Right ventricle myocardium inferior (tissue), 1 donor: ENCODE measurements at regions not wholly inside any gene's neighbourhood (a gene's known extent, or its start where the extent isn't known, plus 50 kb on each side); places are given as distances from the start of the nearest gene placed in this dataset.

Source experiments
- ATAC-seq: fragments of 200-7000 bp; cut with Tn5 transposase; one replicate; pipeline ENCODE4 v1.9.1; 2020; ENCODE audit warnings: mild to moderate bottlenecking, moderate library complexity
- DNase-seq: peaks from one replicate; pipeline ENCODE4 v3.0.0; 2021; ENCODE audit errors: missing footprints
- intact Hi-C: fragments of 100-400 bp; cut with DNase I; formaldehyde crosslinking; loops from one replicate; pipeline ENCODE4 v1.11.0; 2022
- donor health status: DM: no; HTN: yes; CAD: no; lungs with severe emphysema.

GRCh38 chr2:207253666-207254345, 88.1 kb upstream of the KLF7 start:
- intact Hi-C loops: no loop called here
- no peak for ATAC-seq
- DNase-seq: no peak

- no peak for DNase-seq
- intact Hi-C loops: no loop called here
- ATAC-seq: no peak
Measured at GRCh38 chr2:207254591-207255464, 89.1 kb upstream of the KLF7 start.

- intact Hi-C loops: no loop called here
- no peak for DNase-seq
- ATAC-seq: no peak
Measured at GRCh38 chr2:207255565-207256470, 90.1 kb upstream of the KLF7 start.

GRCh38 chr2:207256476-207257207, 90.9 kb upstream of the KLF7 start:
- ATAC-seq (no peak), DNase-seq (no peak)
- intact Hi-C loops: no loop called here

GRCh38 chr2:207257251-207258250, 91.8 kb upstream of the KLF7 start:
- ATAC-seq (no peak), DNase-seq (no peak)
- intact Hi-C loops: no loop called here

GRCh38 chr2:207258263-207258991, 92.7 kb upstream of the KLF7 start:
- DNase-seq: no peak
- peak; percentile 75 for ATAC-seq
- intact Hi-C loops: no loop called here

GRCh38 chr2:207260021-207260420, 94.3 kb upstream of the KLF7 start:
- DNase-seq: no peak
- no peak for ATAC-seq
- intact Hi-C loops: no loop called here

GRCh38 chr2:207260947-207261346, 95.2 kb upstream of the KLF7 start:
- DNase-seq: no peak
- ATAC-seq: no peak
- intact Hi-C loops: no loop called here

- peak; percentile 60 for ATAC-seq
- no peak for DNase-seq
- intact Hi-C loops: no loop called here
Measured at GRCh38 chr2:207264310-207264709, 98.6 kb upstream of the KLF7 start.

- ATAC-seq (no peak), DNase-seq (no peak)
- intact Hi-C loops: no loop called here
Measured at GRCh38 chr2:207265332-207265731, 99.6 kb upstream of the KLF7 start.

GRCh38 chr2:207265869-207266268, 100.1 kb upstream of the KLF7 start:
- no peak for ATAC-seq
- intact Hi-C loops: no loop called here
- DNase-seq: no peak

- DNase-seq: no peak
- ATAC-seq: no peak
- intact Hi-C loops: no loop called here
Measured at GRCh38 chr2:207266648-207267047, 100.9 kb upstream of the KLF7 start.

GRCh38 chr2:207269038-207269437, 103.3 kb upstream of the KLF7 start:
- DNase-seq: no peak
- ATAC-seq: no peak
- intact Hi-C loops: no loop called here

- ATAC-seq (no peak), DNase-seq (no peak)
- intact Hi-C loops: no loop called here
Measured at GRCh38 chr2:207274530-207275189, 108.9 kb upstream of the KLF7 start.

- intact Hi-C loops: no loop called here
- ATAC-seq: no peak
- no peak for DNase-seq
Measured at GRCh38 chr2:207275779-207276178, 110.0 kb upstream of the KLF7 start.

GRCh38 chr2:207276248-207276647, 110.5 kb upstream of the KLF7 start:
- DNase-seq (no peak), ATAC-seq (no peak)
- intact Hi-C loops: no loop called here
